HG03097 (cell line): ENCODE measurements at regions not wholly inside any gene's neighbourhood (a gene's known extent, or its start where the extent isn't known, plus 50 kb on each side); places are given as distances from the start of the nearest gene placed in this dataset.

Experiments
- ATAC-seq: cut with Tn5 transposase; IDR thresholded peaks from one replicate; pipeline ENCODE4 v1.9.1; 2021; ENCODE audit not compliant: unreplicated experiment, low FRiP score

DNA sequence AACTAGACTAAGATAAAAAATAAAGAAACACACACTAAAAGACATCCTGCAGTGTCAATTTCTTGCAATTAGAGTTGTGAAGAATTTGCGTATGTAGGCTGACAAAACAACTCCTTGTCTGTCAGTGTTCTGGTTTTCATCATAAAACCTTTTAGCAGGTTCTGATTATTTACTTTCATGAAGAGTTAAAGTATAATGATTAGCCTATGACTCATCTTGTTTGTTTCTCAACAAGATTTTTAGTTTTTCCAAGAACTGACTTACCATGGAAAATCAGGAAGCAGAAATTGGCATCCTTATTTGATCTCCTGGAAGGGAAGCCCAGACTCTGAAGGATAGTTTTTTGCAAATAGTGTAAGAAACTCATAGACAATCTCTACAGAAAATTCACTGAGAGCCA, 848.7 kb upstream of the PCDH9 start:
- no peak for ATAC-seq

GRCh38 chr13:68078469-68078868, 848.3 kb upstream of the PCDH9 start:
- no peak for ATAC-seq

GRCh38 chr13:68076046-68076445, 845.9 kb upstream of the PCDH9 start:
- ATAC-seq: no peak

DNA sequence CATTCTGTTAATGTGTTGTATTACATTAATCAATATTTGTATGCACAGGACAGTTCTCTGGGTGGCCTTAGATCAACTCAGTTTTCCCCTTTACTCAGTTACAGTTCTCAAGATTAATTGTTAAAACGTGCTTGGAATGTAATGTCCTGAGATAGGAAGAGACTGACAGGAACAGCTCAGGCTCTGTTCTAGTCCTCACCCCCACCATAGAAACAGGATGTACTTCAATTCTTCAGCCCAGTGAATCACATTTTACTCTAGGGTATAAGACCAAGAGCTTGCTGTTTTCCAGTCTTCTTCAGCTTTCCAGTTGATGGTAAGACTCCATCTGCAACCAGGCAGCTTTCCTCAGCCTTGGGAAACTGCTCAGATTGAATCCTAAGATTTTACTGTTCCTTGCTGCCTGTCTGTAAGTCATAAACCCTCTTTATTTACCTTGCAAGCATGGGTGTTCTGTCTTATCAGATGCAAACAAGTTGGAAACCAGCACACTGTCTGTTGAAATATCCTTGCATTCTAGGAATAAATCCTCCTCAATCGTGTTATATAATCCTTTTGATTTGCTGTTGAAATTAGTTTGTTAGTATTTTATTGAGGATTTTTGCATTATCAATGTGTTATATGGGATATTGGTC, 836.9 kb upstream of the PCDH9 start:
- no peak for ATAC-seq

DNA sequence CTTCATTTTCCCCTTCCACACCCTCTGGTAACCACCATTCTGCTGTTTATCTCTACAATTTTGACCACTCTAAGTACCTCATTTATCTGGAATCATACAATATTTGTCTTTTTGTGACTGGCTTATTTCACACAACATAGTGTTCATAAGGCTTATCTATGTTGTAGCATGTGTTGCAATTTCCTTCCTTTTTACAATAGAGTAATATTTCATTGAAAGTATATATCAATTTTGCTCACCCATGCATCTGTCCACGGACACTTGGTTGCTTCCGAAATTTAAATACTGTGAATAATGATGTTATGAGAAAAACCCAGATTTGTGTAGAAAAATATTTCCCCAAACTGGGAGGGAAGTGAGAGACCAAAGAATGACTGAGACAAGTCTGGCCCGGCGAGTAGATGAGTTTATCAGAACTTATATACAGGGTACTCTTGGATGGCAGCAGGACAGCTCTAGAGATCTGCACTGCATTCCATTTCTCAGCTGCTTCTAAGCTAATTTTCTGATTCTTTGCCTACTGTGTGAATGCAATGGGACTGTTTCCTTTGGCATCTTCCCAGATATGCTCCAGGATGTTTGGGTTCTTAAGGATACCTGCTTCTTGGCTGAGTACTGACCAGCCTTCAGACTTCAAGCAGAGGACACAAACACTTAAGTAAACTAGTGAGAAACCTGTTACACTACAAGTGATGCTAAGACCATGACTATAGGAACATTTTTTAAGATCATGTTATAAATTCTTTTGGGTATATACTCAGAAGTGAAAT, 834.0 kb upstream of the PCDH9 start:
- ATAC-seq: no peak

GRCh38 chr13:68063181-68063580, 833.0 kb upstream of the PCDH9 start:
- no peak for ATAC-seq

DNA sequence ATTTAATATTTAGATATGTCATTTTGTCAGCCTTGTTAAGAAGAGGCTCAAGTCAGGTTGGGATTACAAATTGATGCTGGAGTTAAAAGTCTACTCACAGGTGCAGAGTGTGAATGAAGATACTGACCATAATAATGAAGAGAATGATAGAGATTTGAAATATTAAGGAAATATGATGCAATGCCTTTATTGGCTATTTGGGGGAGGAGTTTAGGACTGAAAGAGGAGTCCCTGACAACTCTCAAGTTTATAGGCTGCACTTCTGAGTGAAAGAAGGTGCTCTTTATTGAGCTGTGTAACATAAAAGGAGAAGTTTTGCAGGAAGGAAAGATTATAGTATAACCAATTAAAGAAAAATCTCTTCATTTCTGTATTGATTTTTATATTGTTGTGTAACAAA, 827.7 kb upstream of the PCDH9 start:
- no peak for ATAC-seq

DNA sequence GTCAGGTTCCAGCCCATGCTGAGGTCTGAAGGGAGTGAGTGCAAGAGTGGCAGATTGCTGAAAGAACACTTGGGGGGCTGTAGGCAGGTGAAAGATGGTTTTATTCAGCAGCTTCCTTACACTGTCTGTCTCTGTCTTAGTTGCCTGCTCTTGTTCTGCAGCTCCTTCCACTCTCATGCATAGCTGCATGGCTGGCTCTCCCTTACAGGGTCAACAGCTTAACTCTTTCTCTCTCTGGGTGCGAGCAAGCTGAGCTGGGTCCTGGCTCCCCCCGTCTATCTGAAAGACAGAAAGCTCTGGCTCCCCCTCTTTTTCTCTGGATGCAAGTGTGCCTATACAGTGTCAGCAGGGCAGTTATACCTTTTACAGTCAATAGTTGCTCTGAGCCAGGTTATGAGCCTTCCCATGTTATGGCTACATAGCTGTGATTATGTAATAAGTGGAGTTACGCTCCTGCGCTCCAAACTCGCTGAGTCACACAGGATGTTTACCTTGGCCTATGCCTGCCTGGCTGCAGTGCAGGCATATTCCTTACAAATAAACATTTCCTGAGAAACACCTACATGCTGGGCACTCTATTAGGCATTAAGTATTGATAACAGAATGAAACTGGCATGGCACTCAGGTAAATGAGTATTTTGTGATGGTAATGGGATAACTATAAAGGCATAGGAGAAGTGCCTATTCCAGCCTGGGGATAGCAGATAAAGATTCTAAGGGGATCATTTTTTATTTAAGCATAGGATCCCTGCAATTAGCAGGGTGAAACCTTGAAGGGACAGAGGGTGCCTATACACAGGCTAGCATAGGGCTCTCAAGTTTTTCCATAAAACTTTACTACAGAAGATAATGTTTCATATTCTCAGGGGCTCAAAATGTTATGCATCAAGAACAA, 826.9 kb upstream of the PCDH9 start:
- ATAC-seq: no peak

DNA sequence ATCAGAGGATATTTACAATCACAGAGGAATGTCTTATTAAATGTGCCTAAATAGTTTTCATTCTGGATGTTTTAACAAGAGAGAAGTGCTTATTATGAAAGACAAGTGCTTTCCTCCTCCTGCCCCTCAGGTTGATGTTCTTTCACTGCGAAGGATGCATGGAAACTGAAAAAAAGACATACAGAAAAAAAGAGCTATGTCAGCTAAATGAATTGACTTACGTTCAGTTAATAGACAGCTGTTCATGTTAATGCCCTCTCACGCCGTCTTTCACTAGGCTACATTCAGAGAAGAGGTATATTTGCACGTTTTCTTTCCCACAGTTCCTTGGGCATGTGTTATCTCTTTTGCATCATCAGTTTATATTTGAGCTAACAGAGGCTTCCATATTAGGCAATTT, 821.8 kb upstream of the PCDH9 start:
- ATAC-seq: no peak

- no peak for ATAC-seq
Observed at GRCh38 chr13:68050761-68051160, 820.6 kb upstream of the PCDH9 start.

DNA sequence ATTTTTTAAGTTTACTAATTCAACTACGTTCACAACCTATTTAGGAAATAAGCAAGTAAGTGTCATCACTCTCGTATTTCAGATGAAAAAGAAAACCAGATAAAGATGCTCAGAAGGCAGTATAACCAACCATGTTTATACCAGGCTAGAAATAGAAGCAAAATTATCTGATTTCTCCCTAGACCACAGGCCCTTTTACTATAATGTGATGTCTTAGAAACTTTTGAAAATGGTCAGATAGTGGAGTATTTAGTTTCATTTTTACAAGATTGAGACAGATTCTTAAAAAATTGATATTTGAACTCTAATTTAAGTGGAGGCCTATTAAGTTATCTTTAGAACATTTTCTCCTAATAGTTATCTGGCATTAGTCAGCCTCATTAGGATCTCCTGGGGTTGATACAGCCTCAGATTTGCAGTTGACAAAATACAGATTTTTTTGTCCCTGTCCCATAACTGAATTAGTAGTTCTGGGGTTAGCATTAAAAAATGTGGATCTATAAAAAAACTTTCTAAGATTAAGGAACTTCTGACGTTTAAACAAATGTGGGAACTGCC, 818.7 kb upstream of the PCDH9 start:
- ATAC-seq: no peak

DNA sequence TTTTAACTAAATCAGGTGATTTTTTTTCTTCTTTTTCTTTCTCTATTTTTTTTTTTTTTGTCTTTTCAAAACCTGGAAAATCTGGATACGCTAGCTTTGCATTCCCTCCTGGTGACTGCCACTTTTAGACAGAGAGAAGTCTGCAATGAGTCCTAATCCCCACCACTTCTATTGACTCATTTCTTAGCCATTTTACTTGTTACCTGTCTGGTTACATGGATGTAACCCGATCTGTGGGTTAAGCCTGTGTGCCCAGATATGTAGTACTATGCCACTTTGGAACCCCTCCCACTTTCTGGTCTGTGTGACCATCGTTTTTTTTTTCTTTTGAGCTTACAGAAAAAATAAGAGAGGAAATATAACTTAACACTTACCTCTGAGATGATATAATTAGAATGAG, 817.8 kb upstream of the PCDH9 start:
- ATAC-seq: no peak

GRCh38 chr13:68046903-68047302, 816.8 kb upstream of the PCDH9 start:
- no peak for ATAC-seq

DNA sequence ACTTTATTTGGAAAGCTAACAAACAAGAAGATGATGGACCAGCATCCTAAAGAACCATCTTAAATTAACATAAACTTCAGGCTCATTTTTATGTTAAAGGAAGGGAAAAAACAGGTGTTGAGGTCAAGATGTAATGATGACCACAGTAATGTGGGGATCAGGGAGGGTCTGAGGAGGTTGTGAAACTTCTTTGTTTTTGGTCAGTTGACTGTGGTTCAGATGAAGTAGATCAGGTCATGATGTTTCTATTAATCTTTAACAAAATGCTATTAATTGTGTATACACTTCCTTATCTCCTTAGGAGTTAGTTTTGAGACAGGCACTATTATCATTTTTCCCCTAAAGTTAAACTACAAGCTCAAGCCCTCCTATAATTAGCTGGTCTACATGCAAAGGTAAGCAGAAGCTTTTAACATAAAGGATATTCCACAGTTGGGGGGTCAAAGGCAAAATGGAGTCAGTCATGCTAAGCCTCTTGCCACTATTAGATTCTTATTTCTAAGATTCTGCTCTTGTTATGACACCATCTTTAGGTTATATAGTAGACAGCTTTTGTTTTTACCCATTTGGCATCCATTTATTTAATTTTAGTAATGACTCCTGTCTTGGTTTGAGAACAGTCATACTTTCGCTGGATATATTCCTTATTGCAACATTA, 800.1 kb upstream of the PCDH9 start:
- ATAC-seq: no peak

DNA sequence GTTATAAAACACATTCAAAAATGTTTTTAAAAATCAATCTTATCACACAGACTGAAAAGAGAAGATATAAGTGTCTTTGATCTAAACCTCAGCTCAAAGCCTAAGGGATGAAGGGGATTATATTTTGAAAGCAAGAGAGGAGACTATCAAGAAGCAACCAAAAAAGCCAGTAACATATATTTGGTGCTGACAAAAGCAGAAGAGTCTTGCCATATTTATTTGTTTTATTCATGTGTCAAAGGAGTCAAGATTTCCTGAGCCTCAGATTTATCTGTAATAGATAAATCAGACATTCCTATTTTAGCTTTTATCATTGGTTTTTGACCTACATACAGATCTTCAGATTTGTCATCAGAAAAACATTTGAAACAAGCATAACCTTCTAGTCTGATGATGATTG, 798.6 kb upstream of the PCDH9 start:
- ATAC-seq: no peak

DNA sequence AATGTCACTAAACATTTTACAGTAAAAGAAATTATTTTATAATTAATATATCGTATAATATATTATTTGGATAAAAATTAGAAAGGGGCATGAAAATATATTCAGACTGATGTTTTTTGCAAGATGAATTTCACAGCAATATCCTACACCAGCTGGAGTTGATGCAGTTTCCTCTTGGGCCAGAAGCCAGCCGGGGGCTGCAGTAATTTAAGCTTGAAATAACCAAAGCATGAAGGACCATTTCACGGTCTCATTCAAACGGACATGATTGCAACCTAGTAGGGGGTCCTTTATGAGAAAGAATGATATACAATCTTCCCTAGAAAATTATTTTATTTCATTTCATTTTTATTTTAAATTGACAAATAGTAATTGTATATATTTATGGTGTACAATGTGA, 797.2 kb upstream of the PCDH9 start:
- ATAC-seq: no peak

GRCh38 chr13:68026077-68026476, 795.9 kb upstream of the PCDH9 start:
- ATAC-seq: no peak

DNA sequence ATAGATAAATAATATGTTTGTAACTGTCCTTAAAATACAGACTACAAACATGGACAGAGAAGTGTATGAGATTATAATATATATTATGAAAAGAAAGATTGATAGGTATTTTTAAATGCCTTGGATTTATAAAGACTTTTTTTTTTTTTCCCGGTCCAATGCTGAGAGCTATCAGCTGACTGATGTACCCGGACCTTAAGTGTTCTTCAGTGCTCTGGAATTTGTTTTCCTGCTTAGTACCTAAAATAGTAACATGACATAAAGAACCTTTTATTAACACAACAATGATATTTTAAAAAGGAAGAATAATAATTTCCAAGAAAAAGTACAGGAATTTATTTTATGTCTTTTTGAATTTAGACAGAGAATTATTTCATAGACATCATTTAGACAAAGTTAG, 795.5 kb upstream of the PCDH9 start:
- no peak for ATAC-seq

DNA sequence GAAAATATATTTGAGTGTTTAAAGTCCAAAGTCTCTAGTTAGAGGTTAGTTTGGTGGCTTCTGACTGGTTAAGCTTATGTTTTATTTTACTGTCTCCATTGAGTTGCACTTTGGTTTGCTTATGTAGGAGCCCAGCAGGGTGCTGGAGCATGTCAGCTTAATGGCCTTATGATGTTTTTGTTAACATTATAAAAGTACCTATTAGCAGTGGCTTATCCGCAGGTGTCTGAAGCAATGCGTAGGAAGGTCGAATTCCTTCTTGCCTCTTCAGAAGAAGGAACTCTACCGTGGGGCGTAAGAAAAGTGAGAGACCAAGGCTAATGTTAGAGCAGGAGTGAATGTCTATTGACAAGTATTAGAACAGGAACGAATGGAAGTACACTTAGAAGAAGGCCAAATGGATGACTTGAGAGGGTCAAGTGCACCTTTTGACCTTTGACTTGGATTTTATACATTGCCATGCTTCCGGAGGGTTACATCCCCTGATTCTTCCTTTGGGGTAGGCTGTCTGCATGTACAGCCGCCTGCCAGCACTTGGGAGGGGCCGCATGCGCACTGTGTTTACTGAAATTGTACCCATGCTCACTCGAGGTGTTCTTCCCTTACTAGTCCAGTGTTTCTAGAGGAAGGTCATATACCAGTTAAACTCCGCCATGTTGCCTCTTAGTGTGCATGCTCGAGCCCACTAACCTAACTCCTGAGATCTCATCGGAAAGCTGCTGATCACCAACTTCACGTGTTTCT, 793.9 kb upstream of the PCDH9 start:
- no peak for ATAC-seq

DNA sequence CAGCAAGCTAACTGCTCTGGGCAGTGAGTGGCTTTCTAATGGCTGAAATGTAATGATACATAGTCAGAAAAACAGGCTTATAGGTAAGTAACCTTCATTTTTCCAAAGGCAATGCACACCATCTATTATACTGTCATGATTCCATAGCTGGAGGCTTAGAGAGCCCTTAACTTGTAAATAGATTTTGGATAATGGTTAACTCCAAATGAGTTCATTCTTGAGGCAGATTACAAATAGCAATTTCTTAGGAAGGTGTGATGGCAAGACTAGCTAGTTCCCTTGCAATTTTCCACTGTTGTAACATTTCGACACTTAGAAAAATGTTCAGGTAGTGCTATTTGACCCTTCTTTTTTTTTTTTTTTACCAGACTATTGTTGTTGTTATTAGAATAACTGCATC, 789.8 kb upstream of the PCDH9 start:
- no peak for ATAC-seq
